GM21786 (cell line): ENCODE measurements at regions not wholly inside any gene's neighbourhood (a gene's known extent, or its start where the extent isn't known, plus 50 kb on each side); places are given as distances from the start of the nearest gene placed in this dataset.
"Not testable (repeated sequence)": the region's sequence is repeated elsewhere in the genome, so short reads cannot be mapped to it uniquely, and the experiment has no call there.

ENCODE experiments used
- ATAC-seq: cut with Tn5 transposase; IDR thresholded peaks from one replicate; pipeline ENCODE4 v1.9.1; 2021; ENCODE audit not compliant: unreplicated experiment

DNA sequence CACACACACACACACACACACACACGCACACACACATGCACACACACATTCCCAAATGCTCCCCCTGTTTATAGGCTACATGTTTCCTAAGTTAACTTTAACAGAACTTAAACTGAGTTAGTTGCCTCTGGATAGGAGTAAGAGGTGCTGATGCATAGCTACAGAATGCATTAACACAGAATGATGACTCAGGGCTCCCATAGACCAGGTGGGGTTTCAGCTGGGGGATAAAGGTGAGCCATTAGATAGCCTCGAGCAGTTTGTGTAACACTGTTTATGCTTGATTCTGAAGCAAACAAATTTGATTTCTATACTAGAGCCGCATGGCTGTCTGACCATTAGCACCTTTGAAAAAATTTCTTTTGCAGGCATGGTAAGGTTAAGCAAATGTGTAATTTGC, 741.0 kb downstream of the PLCL1 start:
- ATAC-seq, result no peak

DNA sequence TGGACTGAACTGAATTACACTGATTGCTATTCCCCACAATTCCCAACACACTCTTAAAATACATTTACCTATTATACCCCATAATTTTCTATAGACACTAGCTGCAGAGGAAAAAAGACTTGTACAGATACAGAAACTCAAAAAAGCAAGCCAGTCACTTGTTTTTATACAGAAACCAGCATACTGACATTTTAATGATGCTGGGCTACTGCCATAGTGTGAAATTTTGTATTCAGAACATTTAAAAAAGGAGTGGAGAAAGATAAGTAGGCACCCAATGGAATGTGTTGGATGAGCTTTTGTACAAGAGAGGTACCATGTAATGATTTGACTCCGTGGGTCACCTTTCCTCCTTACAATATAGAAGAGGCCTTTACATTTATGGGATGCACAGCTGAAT, 740.1 kb downstream of the PLCL1 start:
- ATAC-seq, result no peak

DNA sequence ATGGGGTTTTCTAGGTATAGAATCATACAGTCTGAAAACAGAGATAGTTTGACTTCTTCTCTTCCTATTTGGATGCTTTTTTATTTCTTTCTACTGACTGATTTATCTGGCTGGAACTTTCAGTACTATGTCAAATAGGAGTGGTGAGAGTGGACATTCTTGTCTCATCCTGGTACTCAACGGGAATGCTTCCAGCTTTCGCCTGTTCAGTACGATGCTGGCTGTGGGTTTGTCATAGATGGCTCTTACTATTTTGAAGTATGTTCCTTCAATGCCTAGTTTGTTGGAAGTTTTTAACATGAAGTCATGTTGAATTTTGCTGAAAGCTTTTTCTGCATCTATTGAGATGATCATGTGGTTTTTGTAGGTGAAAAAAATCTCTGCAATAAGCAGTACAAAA, 730.4 kb downstream of the PLCL1 start:
- ATAC-seq, result no peak

DNA sequence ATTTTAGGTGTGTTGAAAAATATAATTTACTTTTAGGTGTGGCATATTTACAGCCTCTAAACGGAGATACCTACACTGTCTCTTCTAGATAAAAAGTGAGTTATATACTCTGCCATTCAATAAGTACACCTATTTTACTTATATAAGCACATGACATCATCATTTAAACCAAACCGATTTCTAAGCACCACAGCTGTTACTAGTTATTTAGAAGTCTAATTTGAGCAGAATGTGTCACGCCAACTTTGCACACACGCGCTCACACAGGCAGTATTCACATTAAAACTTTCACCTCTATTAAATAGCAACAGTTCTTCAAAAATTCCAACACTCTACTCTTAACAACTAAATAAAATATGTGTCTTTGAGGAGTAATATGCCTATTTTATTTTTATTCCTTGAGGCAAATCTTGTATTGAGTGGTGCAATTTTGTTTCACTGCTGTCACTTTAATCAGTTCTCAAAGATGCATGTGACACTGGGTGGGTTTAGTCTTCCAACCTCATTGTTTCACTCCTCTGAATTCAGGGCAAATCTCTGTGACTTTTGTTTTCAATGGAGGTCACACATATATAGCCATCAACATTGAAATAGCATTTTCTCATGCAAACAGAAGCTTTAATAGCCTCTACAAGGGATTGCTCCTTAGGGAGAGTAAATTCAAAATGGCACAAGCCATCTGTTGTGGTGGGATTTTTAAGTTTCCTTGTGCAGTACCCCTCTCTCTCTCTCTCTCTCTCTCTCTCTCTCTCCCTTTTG, 721.0 kb downstream of the PLCL1 start:
- ATAC-seq, result no peak

DNA sequence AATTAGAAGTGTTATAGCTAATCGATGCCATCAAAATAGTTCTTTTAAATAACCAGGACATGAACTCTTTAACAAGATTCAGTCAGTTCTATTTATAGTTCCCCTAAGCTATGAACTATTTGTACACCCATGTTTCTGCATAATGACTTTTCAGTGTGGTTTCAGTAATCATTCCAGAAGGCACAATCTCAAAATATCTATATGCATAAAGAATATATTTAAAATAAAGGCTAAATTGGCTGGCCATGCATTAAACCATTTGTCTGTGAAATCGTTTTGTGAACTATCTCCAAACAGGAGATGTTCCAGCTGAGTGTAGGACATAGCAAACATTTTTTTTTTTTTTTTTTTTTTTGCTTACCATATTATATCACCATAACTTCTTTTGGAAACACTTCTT, 719.3 kb downstream of the PLCL1 start:
- ATAC-seq, result no peak

DNA sequence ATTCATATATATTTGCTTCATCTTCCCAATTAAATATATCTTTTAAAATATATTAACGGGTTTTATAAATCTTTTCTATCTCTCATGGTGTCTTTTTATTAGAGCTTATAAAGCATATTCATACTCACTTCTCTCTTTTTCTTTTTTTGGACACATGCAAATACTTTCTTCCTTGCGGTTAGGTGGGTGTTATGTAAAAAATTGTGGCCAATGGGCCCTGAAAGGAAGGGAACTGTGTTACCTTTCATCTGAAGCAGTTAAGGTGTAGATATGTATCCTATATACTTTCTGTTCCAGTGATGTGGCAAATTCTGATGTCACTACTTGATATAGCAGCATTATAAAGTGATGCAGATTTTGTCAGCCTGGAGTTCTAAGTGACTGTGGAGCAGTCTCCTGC, 714.5 kb downstream of the PLCL1 start:
- peak; percentile 47 for ATAC-seq

DNA sequence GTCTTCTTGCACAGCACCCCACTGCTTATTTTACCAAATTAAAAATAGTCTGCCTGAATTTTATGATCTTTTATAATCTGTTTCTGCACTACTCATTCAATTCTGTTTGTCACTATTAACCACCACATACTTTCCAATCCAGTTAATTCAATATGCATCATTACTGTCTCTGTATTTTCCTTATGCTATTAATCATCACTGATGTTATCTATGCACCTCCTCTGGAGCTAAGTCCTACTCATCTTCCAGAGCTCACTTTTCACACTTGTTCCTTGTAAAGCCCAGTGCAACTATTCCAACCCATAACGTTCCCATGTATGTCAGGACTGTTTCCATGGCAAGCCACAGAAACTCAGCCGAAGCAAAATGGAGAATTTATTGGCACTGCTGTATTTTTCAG, 713.6 kb downstream of the PLCL1 start:
- ATAC-seq, result no peak

DNA sequence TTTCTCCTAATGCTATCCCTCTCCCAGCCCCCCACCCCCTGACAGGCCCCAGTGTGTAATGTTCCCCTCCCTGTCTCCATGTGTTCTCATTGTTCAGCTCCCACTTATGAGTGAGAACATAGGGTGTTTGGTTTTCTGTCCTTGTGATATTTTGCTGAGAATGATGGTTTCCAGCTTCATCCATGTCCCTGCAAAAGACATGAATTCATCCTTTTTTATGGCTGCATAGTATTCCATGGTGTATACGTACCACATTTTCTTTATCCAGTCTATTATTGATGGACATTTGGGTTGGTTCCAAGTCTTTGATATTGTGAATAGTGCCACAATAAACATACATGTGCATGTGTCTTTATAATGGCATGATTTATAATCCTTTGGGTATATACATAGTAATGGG, 704.2 kb downstream of the PLCL1 start:
- not testable (repeated sequence) for ATAC-seq

DNA sequence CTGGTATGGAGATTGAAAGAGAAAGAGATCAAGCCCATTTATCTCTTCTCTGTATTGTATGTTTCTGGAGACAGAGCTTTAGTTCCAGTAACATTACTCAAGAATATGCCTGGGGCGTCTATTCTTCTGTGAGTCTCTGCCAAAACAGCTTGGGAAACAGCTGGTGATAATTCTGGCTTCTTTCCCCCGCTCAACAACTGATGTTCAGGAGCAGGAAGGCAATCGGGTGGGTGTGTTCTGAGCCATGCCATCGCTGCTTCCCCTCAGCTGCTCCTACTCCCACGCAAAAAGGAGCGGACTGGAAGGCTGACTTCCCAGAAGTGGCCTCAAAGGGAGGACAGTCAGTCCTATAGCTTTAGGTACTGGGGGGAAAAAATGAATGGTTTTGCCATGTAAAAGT, 695.1 kb downstream of the PLCL1 start:
- no peak for ATAC-seq

DNA sequence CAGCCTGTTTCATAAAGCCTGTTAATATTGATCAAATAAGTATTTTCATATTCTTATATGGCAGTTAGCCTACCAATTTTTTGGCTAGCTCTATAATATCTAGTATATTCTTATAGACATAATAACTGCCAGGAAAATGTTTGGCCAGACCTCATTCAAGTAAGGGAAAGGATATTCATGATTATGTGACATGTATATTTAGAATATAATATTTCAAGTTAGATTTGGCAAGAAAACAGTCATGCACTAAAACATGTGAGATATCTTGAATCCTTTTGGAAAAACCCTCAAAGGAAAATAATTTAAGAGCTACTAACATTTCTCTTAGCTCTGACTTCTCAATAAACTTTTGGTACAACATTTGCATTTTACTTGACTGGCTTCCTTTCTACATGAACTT, 694.1 kb downstream of the PLCL1 start:
- no peak for ATAC-seq

DNA sequence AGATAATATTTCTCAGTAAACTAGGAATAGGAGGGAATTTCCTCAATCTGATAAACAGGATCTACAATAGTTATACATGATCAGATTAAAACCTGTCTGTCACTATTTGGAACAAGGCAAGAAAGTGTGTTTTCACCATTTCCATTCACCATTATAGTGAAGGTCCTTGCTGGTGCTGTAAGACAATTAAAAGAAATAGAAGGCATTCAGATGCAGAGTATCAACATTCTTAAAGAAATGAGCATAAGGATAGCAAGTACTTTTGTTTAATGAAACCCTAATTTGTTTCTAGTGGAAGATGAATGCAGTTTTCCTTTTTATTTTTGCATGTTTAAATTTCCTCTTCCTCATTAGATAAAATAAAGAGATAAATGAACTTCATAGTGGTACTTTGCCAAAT, 693.7 kb downstream of the PLCL1 start:
- ATAC-seq, result no peak

DNA sequence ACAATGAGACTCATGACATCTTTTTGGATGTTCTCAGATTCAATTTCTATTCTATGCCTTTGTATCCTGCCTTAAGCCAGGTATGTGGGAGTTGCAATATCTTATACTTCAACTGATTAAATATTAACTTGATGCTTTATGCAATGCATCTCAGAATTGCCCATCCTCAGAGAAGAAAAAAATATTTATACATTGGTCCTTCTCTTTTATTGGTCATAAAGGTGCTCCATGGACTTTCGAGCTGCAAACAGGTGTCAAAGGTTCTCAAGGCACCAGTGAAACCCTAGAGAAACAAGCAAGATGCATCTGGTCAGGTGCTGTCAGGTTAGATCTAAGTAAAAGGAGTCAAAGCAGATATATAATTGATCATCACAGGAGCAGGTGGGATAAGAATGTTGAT, 690.5 kb downstream of the PLCL1 start:
- no peak for ATAC-seq

DNA sequence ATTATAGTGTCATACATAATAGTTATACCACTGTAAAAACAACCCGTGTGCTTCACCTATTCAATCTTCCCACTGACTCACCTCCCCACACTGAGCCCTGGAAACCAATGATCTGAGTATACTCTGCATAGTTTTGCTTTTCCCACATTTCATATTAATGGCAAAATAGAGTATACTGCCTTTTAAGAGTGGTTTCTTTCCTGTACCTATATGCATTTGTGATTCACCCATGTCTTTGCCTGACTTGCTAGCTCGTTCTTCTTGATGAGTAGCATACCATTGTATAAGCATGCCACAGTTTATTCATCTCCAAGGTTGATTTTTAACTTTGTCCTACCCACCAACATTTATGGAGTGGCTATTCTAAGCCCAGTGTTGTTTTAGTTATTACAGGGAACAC, 686.4 kb downstream of the PLCL1 start:
- no peak for ATAC-seq

DNA sequence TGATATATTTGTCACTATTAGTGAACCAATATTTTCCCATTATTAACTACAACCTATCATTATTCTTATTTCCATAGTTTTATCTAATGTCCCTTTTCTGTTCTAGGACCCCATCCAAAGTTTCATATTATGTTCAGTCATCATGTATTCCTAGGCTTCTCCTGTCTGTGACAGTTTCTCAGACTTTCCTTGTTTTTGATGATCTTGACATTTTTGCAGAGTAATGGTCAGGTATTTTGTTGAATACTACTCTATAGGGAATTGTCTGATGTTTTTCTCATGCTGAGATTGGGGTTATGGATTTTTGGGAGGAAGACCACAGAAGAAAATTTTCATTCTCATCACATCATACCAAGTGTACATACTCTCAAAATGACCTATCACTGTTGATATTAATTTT, 684.6 kb downstream of the PLCL1 start:
- ATAC-seq, result no peak

DNA sequence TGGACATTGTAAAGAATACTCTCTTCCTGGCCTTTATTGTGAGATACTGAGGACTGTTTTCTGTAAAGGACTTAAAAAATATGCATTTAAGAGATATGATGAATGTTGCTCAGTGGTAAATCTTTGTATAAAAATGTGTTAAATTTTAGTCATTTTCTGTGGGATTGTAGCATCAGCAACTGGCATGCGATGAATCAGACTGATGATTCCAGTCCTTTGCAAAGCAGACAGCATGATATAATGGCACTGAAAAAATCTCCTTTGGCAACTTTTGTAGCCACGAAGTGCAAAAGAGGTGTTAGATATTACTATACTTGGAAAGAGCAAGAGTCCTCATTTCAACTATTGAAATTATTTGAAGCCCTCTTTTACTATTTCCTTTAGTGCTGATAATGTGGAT, 678.7 kb downstream of the PLCL1 start:
- ATAC-seq, result no peak

DNA sequence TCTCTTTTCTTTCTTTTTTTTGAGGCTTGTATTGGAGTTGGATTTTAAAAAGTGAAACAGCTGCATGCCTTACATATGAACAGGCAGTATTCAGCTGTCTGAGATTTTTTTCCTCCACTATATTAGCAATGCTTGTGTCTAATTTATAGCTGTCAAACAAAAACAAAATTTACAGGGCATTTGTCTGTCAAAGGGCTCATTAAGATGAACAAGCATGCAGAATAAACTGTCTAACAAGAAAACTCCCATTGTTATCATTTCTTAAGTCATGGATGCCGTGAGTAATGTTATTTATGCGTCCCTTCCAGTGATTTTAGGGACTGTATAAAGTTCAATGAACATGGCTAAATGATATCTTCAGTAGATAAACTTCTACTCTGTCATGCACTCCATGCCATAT, 674.7 kb downstream of the PLCL1 start:
- ATAC-seq, result no peak

DNA sequence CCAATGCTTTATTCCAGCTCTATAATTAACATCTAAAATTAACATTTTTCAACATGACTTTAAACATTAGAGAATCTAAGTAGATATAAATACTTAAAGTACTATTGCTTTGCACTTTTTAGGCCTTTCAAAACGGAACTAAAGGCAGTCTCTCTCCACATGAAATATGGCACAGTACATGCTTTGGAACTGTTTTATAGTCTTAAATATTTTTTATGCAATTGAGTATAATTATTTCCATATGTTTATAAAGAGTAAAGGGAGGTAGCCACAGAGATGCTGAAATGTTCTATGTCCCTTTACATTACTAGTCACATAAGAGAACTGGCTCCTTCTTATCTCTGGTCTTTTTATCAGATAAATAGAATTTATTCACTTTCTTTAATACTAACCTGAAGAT, 674.0 kb downstream of the PLCL1 start:
- ATAC-seq, result no peak

DNA sequence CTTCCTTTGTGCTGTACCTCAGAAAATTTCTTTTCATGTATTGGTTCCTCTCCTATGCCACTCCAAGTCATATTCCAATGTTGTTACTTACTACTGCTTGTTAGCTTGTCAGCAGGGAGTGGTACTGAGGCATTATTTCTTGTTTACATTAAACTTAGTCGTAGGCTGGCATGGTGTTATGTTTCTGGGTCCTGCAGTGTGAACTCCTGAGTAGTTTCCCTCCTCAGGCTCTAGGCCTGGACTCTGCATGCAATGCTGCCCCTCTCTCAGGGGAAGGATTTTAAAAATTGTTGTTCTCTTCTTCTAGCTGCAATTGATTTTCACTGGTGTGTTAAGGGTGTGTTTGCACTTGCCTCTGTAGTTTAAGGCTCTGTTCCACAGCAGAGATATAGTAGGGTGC, 671.6 kb downstream of the PLCL1 start:
- no peak for ATAC-seq

DNA sequence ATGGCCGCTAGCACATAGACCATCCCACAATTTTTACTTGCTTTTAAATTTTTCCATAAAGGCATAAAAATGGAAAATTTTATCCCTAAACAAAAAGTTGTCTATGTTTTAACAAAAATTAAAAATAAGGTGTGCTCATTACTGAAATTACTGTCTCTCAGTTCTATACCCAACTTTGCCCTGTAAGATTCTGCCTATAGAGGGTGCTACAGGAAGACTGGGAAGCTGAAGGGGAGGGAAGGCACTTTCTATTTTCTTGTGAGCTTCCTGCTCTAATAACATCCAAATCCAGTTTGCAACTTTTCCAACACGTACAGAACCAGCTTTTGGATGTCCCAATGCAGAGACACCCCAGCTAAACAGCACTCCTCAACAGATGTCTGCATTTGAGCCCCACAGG, 666.9 kb downstream of the PLCL1 start:
- ATAC-seq, result no peak

DNA sequence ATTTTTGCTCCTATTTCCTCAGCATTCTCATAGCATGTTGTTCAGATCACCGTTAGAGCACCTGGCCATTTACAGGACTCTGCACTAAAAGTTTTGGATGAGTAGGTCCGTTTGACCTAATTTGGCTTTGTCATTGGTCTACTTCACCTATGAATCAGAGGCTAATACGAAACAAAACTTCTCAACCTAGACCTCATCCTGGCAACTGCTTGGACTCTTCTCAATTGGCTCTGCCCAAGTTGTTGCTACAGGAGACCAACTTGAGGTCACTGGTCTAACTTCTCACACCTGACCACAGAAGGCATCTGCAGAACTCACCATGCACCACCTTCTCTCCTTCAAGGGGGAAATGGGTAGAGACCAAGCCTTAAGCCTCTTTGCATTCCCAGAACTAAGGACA, 663.7 kb downstream of the PLCL1 start:
- no peak for ATAC-seq

DNA sequence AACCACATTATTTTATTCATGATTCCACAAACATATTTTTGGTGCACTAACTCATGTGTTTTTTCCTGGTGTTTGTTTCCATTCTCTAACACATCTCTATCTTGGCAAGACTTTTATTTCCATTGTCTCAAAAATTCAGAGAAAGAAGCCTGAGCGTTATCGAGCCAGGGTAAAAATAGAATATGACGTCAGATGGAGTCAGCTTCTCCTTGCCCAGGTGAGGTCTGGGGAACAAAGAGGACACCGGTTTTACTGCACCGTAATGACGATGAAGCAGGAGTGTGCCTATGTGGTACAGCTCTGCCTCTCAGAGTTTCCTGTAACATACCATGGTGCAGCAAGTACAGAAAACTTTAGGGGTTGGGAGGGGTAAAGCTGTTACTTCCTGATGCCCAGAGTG, 661.6 kb downstream of the PLCL1 start:
- ATAC-seq, result no peak

DNA sequence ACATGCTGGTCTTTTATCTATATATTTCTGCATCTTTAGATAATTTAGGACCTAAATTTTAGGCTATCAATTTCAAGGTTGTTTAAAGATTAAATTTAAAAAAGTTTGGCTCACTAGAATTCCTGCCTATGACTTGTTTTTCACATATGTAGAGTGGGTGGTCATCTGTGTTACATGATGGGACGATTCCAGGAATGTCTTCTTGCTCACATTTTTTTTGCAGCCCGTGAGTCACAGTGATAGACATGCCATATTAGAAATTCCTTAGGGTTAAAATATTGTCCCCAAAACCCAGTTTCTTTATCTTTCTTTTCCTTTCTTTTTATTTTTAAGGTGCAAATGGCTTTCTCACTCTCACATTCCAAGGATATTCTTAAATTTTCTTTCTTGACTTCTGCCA, 652.0 kb downstream of the PLCL1 start:
- ATAC-seq, result no peak

DNA sequence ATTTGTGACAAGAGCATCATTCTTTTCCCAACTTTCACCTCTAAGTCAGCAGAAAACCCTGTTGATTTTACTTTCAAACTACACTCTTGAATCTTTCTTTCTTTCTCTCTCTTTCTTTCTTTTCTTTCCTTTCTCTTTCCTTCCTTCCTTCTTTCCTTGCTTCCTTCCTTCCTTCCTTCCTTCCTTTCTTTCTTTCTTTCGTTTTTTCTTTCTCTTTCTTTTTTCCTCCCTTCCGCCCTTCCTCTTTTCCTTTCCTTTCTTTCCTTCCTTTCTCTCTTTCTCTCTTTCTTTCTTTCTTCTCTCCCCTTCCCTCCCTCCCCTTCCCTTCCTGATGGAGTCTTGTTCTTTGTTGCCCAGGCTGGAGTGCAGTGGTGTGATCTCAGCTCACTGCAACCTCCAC, 649.5 kb downstream of the PLCL1 start:
- ATAC-seq, result no peak

DNA sequence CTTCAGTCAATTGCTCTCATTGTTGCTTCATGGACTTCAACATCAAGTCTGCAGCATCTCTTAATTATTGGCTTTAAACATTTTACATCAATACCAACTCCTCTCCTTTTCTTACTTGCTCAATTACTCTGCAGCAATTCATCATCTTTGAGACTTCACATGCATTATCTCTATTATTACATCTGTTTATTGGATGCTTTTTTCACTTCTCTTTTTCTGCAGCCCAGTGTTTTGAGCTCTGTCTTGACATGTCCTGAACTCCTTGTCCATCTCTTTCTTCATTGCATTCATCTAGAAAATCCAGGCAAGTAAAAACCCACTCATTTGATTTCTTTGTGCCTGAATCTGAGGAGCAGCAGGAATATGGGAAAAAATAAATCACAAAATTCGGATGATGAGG, 647.9 kb downstream of the PLCL1 start:
- peak; percentile 58 for ATAC-seq
